ENCODE measurements at regions not wholly inside any gene's neighbourhood (a gene's known extent, or its start where the extent isn't known, plus 50 kb on each side); places are given as distances from the start of the nearest gene placed in this dataset.

DNA sequence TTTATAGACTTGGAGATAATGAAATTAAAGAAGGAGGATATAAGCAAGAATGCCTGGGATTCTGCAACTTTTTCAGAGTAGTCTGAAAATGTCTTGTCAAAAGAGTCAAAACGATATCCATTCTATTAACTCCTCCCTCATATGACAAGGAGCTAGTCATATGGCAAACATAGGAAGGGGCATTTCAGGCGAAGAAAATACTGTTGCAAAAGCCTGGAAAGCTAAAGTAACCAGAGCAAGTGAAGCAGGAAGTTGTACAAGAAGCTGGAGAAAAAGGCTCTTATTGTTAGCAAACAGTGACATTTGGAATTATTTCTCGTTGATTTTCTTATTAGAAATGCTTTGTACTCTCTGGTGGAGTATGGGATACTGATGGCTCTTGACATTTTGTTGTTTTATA is 94.0 kb upstream of the PTPRD start:
- no peaks in the 10 kb centered on the region for H4K20me1 ChIP-seq (ENCODE audit: insufficient read depth, poor library complexity, severe bottlenecking)
- H2AFZ ChIP-seq, result no peak overlapping the region
- H3K9me3 ChIP-seq (ENCODE audit: low read depth), result no peaks in the 10 kb centered on the region
- no peak for DNase-seq (ENCODE audit: low spot score)
- H3K27ac ChIP-seq, result no peak overlapping the region
- no peak overlapping the region for H3K4me2 ChIP-seq
- no peaks in the 10 kb centered on the region for H3K9me2 ChIP-seq (replicated peaks; ENCODE audit: insufficient read depth)
- no peaks in the 10 kb centered on the region for H3K4me1 ChIP-seq (ENCODE audit: insufficient read depth)
- 86% methylated on average over 3 of the region's 3 CpGs for WGBS (ENCODE audit: low lambda C conversion rate, missing lambda C conversion rate)
- TF ChIP-seq EZH2phosphoT487 (IDR thresholded peaks at IDR 0.05; ENCODE audit: low read depth, severe bottlenecking, unreplicated experiment) (no peak), EZH2 (IDR thresholded peaks at IDR 0.05; ENCODE audit: borderline replicate concordance) (no peak)
- TF ChIP-seq, protein P1, sequence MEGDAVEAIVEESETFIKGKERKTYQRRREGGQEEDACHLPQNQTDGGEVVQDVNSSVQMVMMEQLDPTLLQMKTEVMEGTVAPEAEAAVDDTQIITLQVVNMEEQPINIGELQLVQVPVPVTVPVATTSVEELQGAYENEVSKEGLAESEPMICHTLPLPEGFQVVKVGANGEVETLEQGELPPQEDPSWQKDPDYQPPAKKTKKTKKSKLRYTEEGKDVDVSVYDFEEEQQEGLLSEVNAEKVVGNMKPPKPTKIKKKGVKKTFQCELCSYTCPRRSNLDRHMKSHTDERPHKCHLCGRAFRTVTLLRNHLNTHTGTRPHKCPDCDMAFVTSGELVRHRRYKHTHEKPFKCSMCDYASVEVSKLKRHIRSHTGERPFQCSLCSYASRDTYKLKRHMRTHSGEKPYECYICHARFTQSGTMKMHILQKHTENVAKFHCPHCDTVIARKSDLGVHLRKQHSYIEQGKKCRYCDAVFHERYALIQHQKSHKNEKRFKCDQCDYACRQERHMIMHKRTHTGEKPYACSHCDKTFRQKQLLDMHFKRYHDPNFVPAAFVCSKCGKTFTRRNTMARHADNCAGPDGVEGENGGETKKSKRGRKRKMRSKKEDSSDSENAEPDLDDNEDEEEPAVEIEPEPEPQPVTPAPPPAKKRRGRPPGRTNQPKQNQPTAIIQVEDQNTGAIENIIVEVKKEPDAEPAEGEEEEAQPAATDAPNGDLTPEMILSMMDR (IDR thresholded peaks at IDR 0.05; ENCODE audit: poor library complexity), result no peak
- no peak overlapping the region for H3K4me3 ChIP-seq
- no peaks in the 10 kb centered on the region for H3K27me3 ChIP-seq
- H3K79me2 ChIP-seq, result no peaks in the 10 kb centered on the region
- H3K36me3 ChIP-seq (replicated peaks; ENCODE audit: insufficient read depth, low read depth), result no peaks in the 10 kb centered on the region

DNA sequence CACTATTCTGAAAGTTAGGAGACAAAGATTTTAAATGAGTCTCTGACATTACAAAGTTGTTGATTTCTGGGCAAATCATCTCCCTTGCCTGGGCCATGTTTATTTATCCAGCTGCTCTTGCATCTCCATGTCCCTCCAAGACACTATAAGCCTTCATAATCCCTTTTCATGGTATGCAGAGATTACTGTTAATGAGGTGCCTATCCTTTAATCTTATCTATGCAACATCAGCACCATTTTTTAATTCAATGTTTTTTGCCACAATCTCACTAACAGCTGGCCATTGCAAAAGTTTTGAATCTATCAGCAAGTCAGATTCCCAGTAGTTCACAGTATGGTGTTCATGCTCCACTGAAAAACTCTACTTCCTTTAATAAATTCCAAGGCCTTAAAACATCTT is 108.5 kb upstream of the PTPRD start:
- no peaks in the 10 kb centered on the region for H4K20me1 ChIP-seq (ENCODE audit: insufficient read depth, poor library complexity, severe bottlenecking)
- H3K79me2 ChIP-seq, result no peaks in the 10 kb centered on the region
- H3K4me2 ChIP-seq, result no peak overlapping the region
- no peaks in the 10 kb centered on the region for H3K27me3 ChIP-seq
- no peak for TF ChIP-seq EZH2 (IDR thresholded peaks at IDR 0.05; ENCODE audit: borderline replicate concordance)
- no peak for TF ChIP-seq EZH2phosphoT487 (IDR thresholded peaks at IDR 0.05; ENCODE audit: low read depth, severe bottlenecking, unreplicated experiment)
- TF ChIP-seq, protein P1 (IDR thresholded peaks at IDR 0.05; ENCODE audit: poor library complexity), result no peak
- no peaks in the 10 kb centered on the region for H3K36me3 ChIP-seq (replicated peaks; ENCODE audit: insufficient read depth, low read depth)
- no peak overlapping the region for H3K4me3 ChIP-seq
- H3K9me2 ChIP-seq (replicated peaks; ENCODE audit: insufficient read depth), result no peaks in the 10 kb centered on the region
- no peak overlapping the region for H3K27ac ChIP-seq
- H3K9me3 ChIP-seq (ENCODE audit: low read depth), result no peaks in the 10 kb centered on the region
- no peak overlapping the region for H2AFZ ChIP-seq
- H3K4me1 ChIP-seq (ENCODE audit: insufficient read depth), result no peaks in the 10 kb centered on the region
- no peak for DNase-seq (ENCODE audit: low spot score)

DNA sequence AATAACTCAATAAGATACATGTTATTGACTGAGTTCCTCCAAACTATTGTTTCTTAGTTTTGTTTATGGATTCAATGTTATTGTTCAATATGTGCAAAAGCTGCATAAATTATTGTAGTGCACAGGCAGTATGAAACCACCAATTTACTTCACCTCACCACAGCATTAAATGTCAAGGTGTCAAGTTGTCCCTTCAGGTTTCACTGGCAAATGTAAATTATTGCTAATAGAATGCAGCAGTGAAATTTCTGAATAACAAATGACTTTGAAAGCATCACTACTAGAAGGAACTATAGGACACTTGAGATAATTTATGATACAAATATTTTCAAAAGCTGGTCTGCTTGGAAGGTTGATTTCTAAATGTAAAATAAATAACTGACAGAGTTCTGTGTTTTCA is 116.4 kb upstream of the PTPRD start:
- no peak overlapping the region for H3K4me3 ChIP-seq
- no peaks in the 10 kb centered on the region for H4K20me1 ChIP-seq (ENCODE audit: insufficient read depth, poor library complexity, severe bottlenecking)
- H3K36me3 ChIP-seq (replicated peaks; ENCODE audit: insufficient read depth, low read depth), result no peaks in the 10 kb centered on the region
- no peaks in the 10 kb centered on the region for H3K4me1 ChIP-seq (ENCODE audit: insufficient read depth)
- H3K4me2 ChIP-seq, result no peak overlapping the region
- no peaks in the 10 kb centered on the region for H3K79me2 ChIP-seq
- H3K27me3 ChIP-seq, result no peaks in the 10 kb centered on the region
- H3K9me3 ChIP-seq (ENCODE audit: low read depth), result no peaks in the 10 kb centered on the region
- H3K9me2 ChIP-seq (replicated peaks; ENCODE audit: insufficient read depth), result no peaks in the 10 kb centered on the region
- no peak for TF ChIP-seq EZH2 (IDR thresholded peaks at IDR 0.05; ENCODE audit: borderline replicate concordance)
- TF ChIP-seq, protein P1 (IDR thresholded peaks at IDR 0.05; ENCODE audit: poor library complexity), result no peak
- no peak overlapping the region for H2AFZ ChIP-seq
- no peak overlapping the region for H3K27ac ChIP-seq
- no peak for DNase-seq (ENCODE audit: low spot score)

DNA sequence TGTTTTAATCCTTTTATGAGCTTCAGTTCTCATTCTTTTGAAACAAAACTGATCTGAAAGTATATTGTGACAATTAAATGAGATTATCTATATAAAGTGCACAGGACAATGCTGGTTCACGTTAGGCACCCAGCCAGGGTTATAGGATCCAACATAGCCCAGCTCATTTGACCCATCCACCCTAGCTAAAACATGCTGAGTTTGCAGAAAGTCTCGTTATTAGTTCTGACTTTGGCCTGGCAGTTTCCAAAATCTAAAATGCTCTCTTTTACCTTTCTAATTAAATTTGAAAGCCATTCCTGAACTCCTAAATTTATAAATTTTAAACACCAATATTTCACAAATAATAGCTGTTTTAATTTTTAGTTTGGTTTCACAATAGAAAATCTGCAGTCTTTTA is 131.9 kb upstream of the PTPRD start:
- Histone ChIP-seq H2AFZ (no peak overlapping the region), H3K9me3 (ENCODE audit: low read depth) (no peaks in the 10 kb centered on the region), H3K9me2 (replicated peaks; ENCODE audit: insufficient read depth) (no peaks in the 10 kb centered on the region), H3K4me1 (ENCODE audit: insufficient read depth) (no peaks in the 10 kb centered on the region), H3K4me2 (no peak overlapping the region), H3K27me3 (no peaks in the 10 kb centered on the region), H3K4me3 (no peak overlapping the region), H4K20me1 (ENCODE audit: insufficient read depth, poor library complexity, severe bottlenecking) (no peaks in the 10 kb centered on the region), H3K36me3 (replicated peaks; ENCODE audit: insufficient read depth, low read depth) (no peaks in the 10 kb centered on the region), H3K79me2 (no peaks in the 10 kb centered on the region), H3K27ac (no peak overlapping the region)
- TF ChIP-seq, protein P1 (IDR thresholded peaks at IDR 0.05; ENCODE audit: poor library complexity), result no peak
- TF ChIP-seq EZH2phosphoT487 (IDR thresholded peaks at IDR 0.05; ENCODE audit: low read depth, severe bottlenecking, unreplicated experiment), result no peak
- TF ChIP-seq EZH2 (IDR thresholded peaks at IDR 0.05; ENCODE audit: borderline replicate concordance), result no peak
- no peak for DNase-seq (ENCODE audit: low spot score)
- 46% methylated on average over 2 of the region's 2 CpGs for WGBS (ENCODE audit: low lambda C conversion rate, missing lambda C conversion rate)

All from hepatocyte (in vitro differentiated cells).